ENCODE measurements at regions not wholly inside any gene's neighbourhood (a gene's known extent, or its start where the extent isn't known, plus 50 kb on each side); places are given as distances from the start of the nearest gene placed in this dataset.

GRCh38 chr6:40788661-40789655 lies 201.8 kb upstream of the LRFN2 start:
- no peak for DNase-seq (ENCODE audit: low read depth)
- H3K4me3 ChIP-seq (ENCODE audit: low read depth, low read length) = no peak overlapping the region
- TF ChIP-seq CTCF (IDR thresholded peaks at IDR 0.05; ENCODE audit: control insufficient read depth, extremely low read depth, insufficient read depth) = no peak

GRCh38 chr6:40782355-40782754 lies 195.2 kb upstream of the LRFN2 start:
- TF ChIP-seq CTCF (IDR thresholded peaks at IDR 0.05; ENCODE audit: control insufficient read depth, extremely low read depth, insufficient read depth) = no peak

GRCh38 chr6:40780637-40781036 lies 193.5 kb upstream of the LRFN2 start:
- H3K4me3 ChIP-seq (ENCODE audit: low read depth, low read length) = no peak overlapping the region
- DNase-seq (ENCODE audit: low read depth) = no peak
- no peak for TF ChIP-seq CTCF (IDR thresholded peaks at IDR 0.05; ENCODE audit: control insufficient read depth, extremely low read depth, insufficient read depth)

More at GRCh38 chr6:40782355-40782754, 195.2 kb upstream of the LRFN2 start:
- H3K4me3 ChIP-seq (ENCODE audit: low read depth, low read length) = no peak overlapping the region
- DNase-seq (ENCODE audit: low read depth) = no peak

GRCh38 chr6:40779409-40779808 lies 192.2 kb upstream of the LRFN2 start:
- no peak for DNase-seq (ENCODE audit: low read depth)
- TF ChIP-seq CTCF (IDR thresholded peaks at IDR 0.05; ENCODE audit: control insufficient read depth, extremely low read depth, insufficient read depth) = no peak
- H3K4me3 ChIP-seq (ENCODE audit: low read depth, low read length) = no peak overlapping the region

- no peak for DNase-seq (ENCODE audit: low read depth)
- no peak for TF ChIP-seq CTCF (IDR thresholded peaks at IDR 0.05; ENCODE audit: control insufficient read depth, extremely low read depth, insufficient read depth)
- H3K4me3 ChIP-seq (ENCODE audit: low read depth, low read length) = no peak overlapping the region
Observed at GRCh38 chr6:40778918-40779317, 191.8 kb upstream of the LRFN2 start.

- no peak for TF ChIP-seq CTCF (IDR thresholded peaks at IDR 0.05; ENCODE audit: control insufficient read depth, extremely low read depth, insufficient read depth)
- no peak overlapping the region for H3K4me3 ChIP-seq (ENCODE audit: low read depth, low read length)
- DNase-seq (ENCODE audit: low read depth) = no peak
Observed at GRCh38 chr6:40778196-40778595, 191.0 kb upstream of the LRFN2 start.

All from LNCaP clone FGC (cell line).